ENCODE measurements at regions not wholly inside any gene's neighbourhood (a gene's known extent, or its start where the extent isn't known, plus 50 kb on each side); places are given as distances from the start of the nearest gene placed in this dataset.

- Histone ChIP-seq H3K4me1 (no peaks in the 10 kb centered on the region), H3K27ac (replicated peaks) (no peak overlapping the region), H3K9me3 (replicated peaks) (peaks cover 11% of the 10 kb centered on the region), H3K36me3 (no peaks in the 10 kb centered on the region), H3K4me3 (no peak overlapping the region), H3K27me3 (ENCODE audit: low read depth) (no peaks in the 10 kb centered on the region)
- intact Hi-C loops (cut with micrococcal nuclease) = no loop called here
- TF ChIP-seq CTCF (IDR thresholded peaks at IDR 0.05; ENCODE audit: borderline replicate concordance) = no peak
- no peak for DNase-seq
Observed at GRCh38 chr21:15559660-15560059, 170.1 kb upstream of the USP25 start.

GRCh38 chr21:15560383-15561056 is 169.3 kb upstream of the USP25 start:
- intact Hi-C loops (cut with micrococcal nuclease) = no loop called here
- Histone ChIP-seq H3K9me3 (replicated peaks) (peaks cover 11% of the 10 kb centered on the region), H3K36me3 (no peaks in the 10 kb centered on the region), H3K4me1 (no peaks in the 10 kb centered on the region), H3K27ac (replicated peaks) (no peak overlapping the region), H3K27me3 (ENCODE audit: low read depth) (no peaks in the 10 kb centered on the region), H3K4me3 (no peak overlapping the region)
- no peak for TF ChIP-seq CTCF (IDR thresholded peaks at IDR 0.05; ENCODE audit: borderline replicate concordance)
- no peak for DNase-seq

- H3K9me3 ChIP-seq (replicated peaks) = peaks cover 3% of the 10 kb centered on the region
- DNase-seq = no peak
- no peak for TF ChIP-seq CTCF (IDR thresholded peaks at IDR 0.05; ENCODE audit: borderline replicate concordance)
- no peaks in the 10 kb centered on the region for H3K27me3 ChIP-seq (ENCODE audit: low read depth)
- H3K27ac ChIP-seq (replicated peaks) = no peak overlapping the region
- no peak overlapping the region for H3K4me3 ChIP-seq
- intact Hi-C loops (cut with micrococcal nuclease) = no loop called here
- no peaks in the 10 kb centered on the region for H3K4me1 ChIP-seq
- H3K36me3 ChIP-seq = no peaks in the 10 kb centered on the region
Observed at GRCh38 chr21:15562748-15563147, 167.0 kb upstream of the USP25 start.

GRCh38 chr21:15564907-15565306 is 164.9 kb upstream of the USP25 start:
- peaks cover 5% of the 10 kb centered on the region for H3K9me3 ChIP-seq (replicated peaks)
- TF ChIP-seq CTCF (IDR thresholded peaks at IDR 0.05; ENCODE audit: borderline replicate concordance) = no peak
- H3K27me3 ChIP-seq (ENCODE audit: low read depth) = no peaks in the 10 kb centered on the region
- no peak overlapping the region for H3K27ac ChIP-seq (replicated peaks)
- no peak for DNase-seq
- no peaks in the 10 kb centered on the region for H3K36me3 ChIP-seq
- H3K4me3 ChIP-seq = no peak overlapping the region
- intact Hi-C loops (cut with micrococcal nuclease) = no loop called here
- no peaks in the 10 kb centered on the region for H3K4me1 ChIP-seq

GRCh38 chr21:15566703-15567102 is 163.1 kb upstream of the USP25 start:
- intact Hi-C loops (cut with micrococcal nuclease) = no loop called here
- TF ChIP-seq CTCF (IDR thresholded peaks at IDR 0.05; ENCODE audit: borderline replicate concordance) = no peak
- no peaks in the 10 kb centered on the region for H3K27me3 ChIP-seq (ENCODE audit: low read depth)
- no peaks in the 10 kb centered on the region for H3K4me1 ChIP-seq
- no peak for DNase-seq
- H3K4me3 ChIP-seq = no peak overlapping the region
- no peaks in the 10 kb centered on the region for H3K36me3 ChIP-seq
- no peak overlapping the region for H3K27ac ChIP-seq (replicated peaks)
- H3K9me3 ChIP-seq (replicated peaks) = peaks cover 5% of the 10 kb centered on the region

Measured in left ventricle myocardium inferior (tissue), 1 donor.